IMR-90 (cell line): ENCODE measurements at regions not wholly inside any gene's neighbourhood (a gene's known extent, or its start where the extent isn't known, plus 50 kb on each side); places are given as distances from the start of the nearest gene placed in this dataset.

ENCODE experiments used
- ATAC-seq: fragments of 200-7000 bp; cut with Tn5 transposase; 2 replicates; pipeline ENCODE4 v1.9.1; 2020; ENCODE audit warnings: low read depth, mild to moderate bottlenecking, moderate library complexity
- BruUV-seq: library from RNA; stranded (reverse); fragments of 400-500 nt; replicated peaks from 2 replicates; lab custom pipeline; 2021; lab: Mats Ljungman, UMichigan
- CTCF ChIA-PET: fragments of 300-600 bp; formaldehyde crosslinking; extraction: SDS; loops from one replicate; lab custom pipeline; 2021; ENCODE audit warnings: antibody characterized with exemption; lab: Yijun Ruan, JAX
- POLR2A ChIA-PET: fragments of 300-600 bp; sonication (Branson Sonifier 250); formaldehyde crosslinking; loops from one replicate; lab custom pipeline; 2022; ENCODE audit warnings: antibody characterized with exemption; ENCODE audit not compliant: unreplicated experiment; lab: Charles Lee
- DNase-seq: peaks from one replicate; pipeline ENCODE4 v3.0.0; 2013
- H2AFZ ChIP-seq: replicated peaks from 2 replicates; pipeline ENCODE3; 2013; ENCODE audit warnings: low read length, mild to moderate bottlenecking; ENCODE audit not compliant: poor library complexity
- H2AK5ac ChIP-seq: 2 replicates; pipeline ENCODE4 v1.6.1; 2013; ENCODE audit warnings: low read depth, low read length, inconsistent platforms
- H2AK9ac ChIP-seq: replicated peaks from 2 replicates; pipeline ENCODE3; 2013; ENCODE audit warnings: mild to moderate bottlenecking, low read depth, low read length, moderate library complexity; ENCODE audit not compliant: poor library complexity
- H2BK120ac ChIP-seq: 2 replicates; pipeline ENCODE4 v1.6.1; 2013; ENCODE audit warnings: low read depth, low read length, inconsistent platforms
- H2BK15ac ChIP-seq: 3 replicates; pipeline ENCODE4 v1.6.1; 2013; ENCODE audit warnings: low read depth, low read length, inconsistent platforms
- H2BK20ac ChIP-seq: 2 replicates; pipeline ENCODE4 v1.6.1; 2013; ENCODE audit warnings: low read depth, mild to moderate bottlenecking, inconsistent platforms, low read length, moderate library complexity
- H2BK5ac ChIP-seq: 2 replicates; pipeline ENCODE4 v1.6.1; 2013; ENCODE audit warnings: mild to moderate bottlenecking, low read depth, low read length, inconsistent platforms; ENCODE audit not compliant: poor library complexity, severe bottlenecking
- H3K14ac ChIP-seq: replicated peaks from 2 replicates; pipeline ENCODE4 v1.6.1; 2013; ENCODE audit warnings: low read depth, low read length, inconsistent platforms
- H3K18ac ChIP-seq: 2 replicates; pipeline ENCODE4 v1.6.1; 2013; ENCODE audit warnings: low read depth, low read length, control low read depth
- H3K23ac ChIP-seq: 2 replicates; pipeline ENCODE4 v1.6.1; 2013; ENCODE audit warnings: low read depth, low read length, inconsistent platforms
- H3K27ac ChIP-seq: 2 replicates; pipeline ENCODE4 v1.5.1; 2013; ENCODE audit warnings: mild to moderate bottlenecking, control low read depth, low read length; ENCODE audit not compliant: insufficient read depth
- H3K27me3 ChIP-seq: 2 replicates; pipeline ENCODE4 v1.6.1; 2013; ENCODE audit warnings: low read length; ENCODE audit not compliant: control insufficient read depth, insufficient read depth
- H3K36me3 ChIP-seq: 2 replicates; pipeline ENCODE4 v1.6.1; 2013; ENCODE audit warnings: low read length, mixed read lengths; ENCODE audit not compliant: control insufficient read depth, insufficient read depth
- H3K4ac ChIP-seq: 2 replicates; pipeline ENCODE4 v1.6.1; 2013; ENCODE audit warnings: low read depth, low read length, inconsistent platforms
- H3K4me1 ChIP-seq: 2 replicates; pipeline ENCODE4 v1.6.1; 2013; ENCODE audit warnings: low read length, mixed read lengths; ENCODE audit not compliant: control insufficient read depth, insufficient read depth
- H3K4me2 ChIP-seq: 2 replicates; pipeline ENCODE4 v1.6.1; 2013; ENCODE audit warnings: low read depth, mild to moderate bottlenecking, control low read depth, low read length, moderate library complexity
- H3K4me3 ChIP-seq: 2 replicates; pipeline ENCODE4 v1.5.1; 2013; ENCODE audit warnings: low read depth, mild to moderate bottlenecking, control low read depth, low read length, moderate library complexity; ENCODE audit not compliant: insufficient read depth
- H3K56ac ChIP-seq: 2 replicates; pipeline ENCODE4 v1.6.1; 2013; ENCODE audit warnings: low read length, inconsistent platforms; ENCODE audit not compliant: insufficient read depth; ENCODE audit errors: extremely low read depth
- H3K79me1 ChIP-seq, 2 experiments: 2 replicates each; pipeline ENCODE4 v1.6.1; 2013; ENCODE audit warnings: low read length in 2 of 2, inconsistent platforms in 1 of 2, low read depth in 1 of 2
- H3K9ac ChIP-seq: 2 replicates; pipeline ENCODE4 v1.6.1; 2013; ENCODE audit warnings: low read depth, low read length, control low read depth
- H3K9me1 ChIP-seq: 2 replicates; pipeline ENCODE4 v1.6.1; 2013; ENCODE audit warnings: low read length, inconsistent platforms; ENCODE audit not compliant: insufficient read depth
- H3K9me3 ChIP-seq: 2 replicates; pipeline ENCODE4 v1.6.1; 2013; ENCODE audit warnings: low read length; ENCODE audit not compliant: control insufficient read depth, insufficient read depth
- H4K20me1 ChIP-seq: 2 replicates; pipeline ENCODE4 v1.6.1; 2013; ENCODE audit warnings: low read length, inconsistent platforms; ENCODE audit not compliant: insufficient read depth
- H4K5ac ChIP-seq: 2 replicates; pipeline ENCODE4 v1.6.1; 2013; ENCODE audit warnings: mild to moderate bottlenecking, low read depth, low read length, control low read depth
- H4K8ac ChIP-seq, 2 experiments: 2 replicates each; pipeline ENCODE4 v1.6.1; 2013; ENCODE audit warnings: low read depth in 2 of 2, low read length in 2 of 2, control low read depth in 1 of 2, inconsistent platforms in 1 of 2
- H4K91ac ChIP-seq: 2 replicates; pipeline ENCODE4 v1.6.1; 2013; ENCODE audit warnings: low read depth, low read length, inconsistent platforms; ENCODE audit not compliant: insufficient read depth
- BHLHE40 ChIP-seq: fragments of 150-350 bp; IDR thresholded peaks from 2 replicates; pipeline ENCODE4 v1.6.1; 2016; ENCODE audit warnings: mild to moderate bottlenecking, low read depth, low read length
- CEBPB ChIP-seq: IDR thresholded peaks from 2 replicates; pipeline ENCODE4 v1.6.1; 2012; ENCODE audit warnings: low read depth, low read length, improper control_type of control experiment
- CHD1 ChIP-seq: IDR thresholded peaks from 2 replicates; pipeline ENCODE4 v1.6.1; 2012; ENCODE audit warnings: low read depth, low read length, improper control_type of control experiment
- FOS ChIP-seq: fragments of 150-350 bp; IDR thresholded peaks from 2 replicates; pipeline ENCODE4 v1.6.1; 2016; ENCODE audit warnings: low read depth, low read length
- MAFK ChIP-seq: IDR thresholded peaks from 2 replicates; pipeline ENCODE4 v1.6.1; 2012; ENCODE audit warnings: low read depth, low read length, improper control_type of control experiment
- MAZ ChIP-seq: IDR thresholded peaks from 2 replicates; pipeline ENCODE4 v1.6.1; 2012; ENCODE audit warnings: low read depth, mild to moderate bottlenecking, low read length, improper control_type of control experiment, moderate library complexity, borderline replicate concordance
- MXI1 ChIP-seq: IDR thresholded peaks from 2 replicates; pipeline ENCODE4 v1.6.1; 2012; ENCODE audit warnings: low read depth, mild to moderate bottlenecking, low read length, moderate library complexity, borderline replicate concordance
- NFE2L2 ChIP-seq: fragments of 150-350 bp; IDR thresholded peaks from 2 replicates; pipeline ENCODE4 v1.6.1; 2016; ENCODE audit warnings: low read depth, mild to moderate bottlenecking, low read length
- POLR2A ChIP-seq: IDR thresholded peaks from 2 replicates; pipeline ENCODE4 v1.6.1; 2012; ENCODE audit warnings: mild to moderate bottlenecking, low read depth, low read length
- RAD21 ChIP-seq: IDR thresholded peaks from 2 replicates; pipeline ENCODE4 v1.6.1; 2012; ENCODE audit warnings: low read length, improper control_type of control experiment
- RCOR1 ChIP-seq: IDR thresholded peaks from 2 replicates; pipeline ENCODE4 v1.6.1; 2012; ENCODE audit warnings: mild to moderate bottlenecking, low read length, improper control_type of control experiment; ENCODE audit not compliant: insufficient replicate concordance
- RFX5 ChIP-seq: IDR thresholded peaks from 2 replicates; pipeline ENCODE4 v1.8.0; 2012; ENCODE audit warnings: low read depth, mild to moderate bottlenecking, low read length, moderate library complexity
- SMC3 ChIP-seq: fragments of 150-350 bp; IDR thresholded peaks from 2 replicates; pipeline ENCODE4 v1.6.1; 2016; ENCODE audit warnings: low read depth, mild to moderate bottlenecking, antibody characterized with exemption, low read length, moderate library complexity
- USF2 ChIP-seq: fragments of 150-350 bp; IDR thresholded peaks from 2 replicates; pipeline ENCODE4 v1.6.1; 2017; ENCODE audit warnings: mild to moderate bottlenecking, antibody characterized with exemption, low read length, low read depth
- WGBS, 2 experiments: methylation state at CpG; one replicate each; pipeline versions ENCODE4 v1.1.5 to v1.1.7; 2013; ENCODE audit warnings: missing lambda C conversion rate in 2 of 2; ENCODE audit not compliant: insufficient read length in 1 of 2; ENCODE audit errors: extremely low coverage in 2 of 2; 5-methylcytosine and 5-hydroxymethylcytosine counted together
- dilution Hi-C: fragments of 300-500 bp; cut with HindIII; formaldehyde crosslinking; loops from one replicate; pipeline ENCODE4 v1.14.3; 2018; ENCODE audit warnings: low sequenced_read_pairs; ENCODE audit not compliant: unreplicated experiment
- in situ Hi-C: fragments of 300-500 bp; cut with MboI; formaldehyde crosslinking; loops from 3 replicates; pipeline ENCODE4 v1.14.3; 2019; ENCODE audit warnings: low sequenced_read_pairs, inconsistent platforms, mixed read lengths
- intact Hi-C: fragments of 100-400 bp; cut with micrococcal nuclease; formaldehyde crosslinking; loops from 2 replicates; pipeline ENCODE4 v1.10.0; 2022
- TF ChIP-seq, protein P1 (sequence below): conservative IDR thresholded peaks from 2 replicates; pipeline ENCODE4 v1.5.1; 2012; ENCODE audit warnings: mild to moderate bottlenecking, low read depth, low read length, improper control_type of control experiment
- TF ChIP-seq, protein P2 (sequence below): fragments of 150-350 bp; IDR thresholded peaks from 2 replicates; pipeline ENCODE4 v1.6.1; 2016; ENCODE audit warnings: low read depth, mild to moderate bottlenecking, low read length, moderate library complexity, borderline replicate concordance

- Histone ChIP-seq H3K4me3 (no peak overlapping the region), H3K23ac (no peak overlapping the region), H2AK5ac (no peak overlapping the region), H2BK120ac (no peak overlapping the region), H3K9me1 (no peaks in the 10 kb centered on the region), H2BK20ac (no peak overlapping the region), H3K4me1 (no peaks in the 10 kb centered on the region), H2AK9ac (no peak overlapping the region), H3K9me3 (no peaks in the 10 kb centered on the region), H3K4ac (no peak overlapping the region), H3K4me2 (peak overlapping the region; percentile 54; the same call in 1 of the 2 replicates), H2BK15ac (no peak overlapping the region), H3K9ac (no peak overlapping the region), H3K14ac (no peak overlapping the region), H3K18ac (no peak overlapping the region), H3K27me3 (no peaks in the 10 kb centered on the region), H4K91ac (no peak overlapping the region), H3K36me3 (no peaks in the 10 kb centered on the region), H3K79me1 (no peaks in the 10 kb centered on the region), H2AFZ (no peak overlapping the region), H3K27ac (no peak overlapping the region), H4K20me1 (no peaks in the 10 kb centered on the region), H3K56ac (no peak overlapping the region), H2BK5ac (no peak overlapping the region), H4K5ac (no peak overlapping the region), H4K8ac (no peak overlapping the region)
- ATAC-seq (peak; percentile 35; the same call in 1 of the 2 replicates), DNase-seq (no peak)
- no CpG with 5 or more reads among the region's 1 CpG for WGBS, 2 experiments
- in situ Hi-C loops (no loop called here), intact Hi-C loops (no loop called here), dilution Hi-C loops (no loop called here)
- CTCF ChIA-PET, result no interaction called here
- no TSS peak for BruUV-seq
- POLR2A ChIA-PET, result no interaction called here
- TF ChIP-seq MAFK (no peak), CHD1 (no peak), BHLHE40 (no peak), RCOR1 (no peak), CEBPB (no peak), MXI1 (no peak), MAZ (no peak), USF2 (no peak), RAD21 (no peak), SMC3 (no peak), NFE2L2 (no peak), RFX5 (no peak), FOS (no peak), POLR2A (no peak)
- TF ChIP-seq, protein P1, sequence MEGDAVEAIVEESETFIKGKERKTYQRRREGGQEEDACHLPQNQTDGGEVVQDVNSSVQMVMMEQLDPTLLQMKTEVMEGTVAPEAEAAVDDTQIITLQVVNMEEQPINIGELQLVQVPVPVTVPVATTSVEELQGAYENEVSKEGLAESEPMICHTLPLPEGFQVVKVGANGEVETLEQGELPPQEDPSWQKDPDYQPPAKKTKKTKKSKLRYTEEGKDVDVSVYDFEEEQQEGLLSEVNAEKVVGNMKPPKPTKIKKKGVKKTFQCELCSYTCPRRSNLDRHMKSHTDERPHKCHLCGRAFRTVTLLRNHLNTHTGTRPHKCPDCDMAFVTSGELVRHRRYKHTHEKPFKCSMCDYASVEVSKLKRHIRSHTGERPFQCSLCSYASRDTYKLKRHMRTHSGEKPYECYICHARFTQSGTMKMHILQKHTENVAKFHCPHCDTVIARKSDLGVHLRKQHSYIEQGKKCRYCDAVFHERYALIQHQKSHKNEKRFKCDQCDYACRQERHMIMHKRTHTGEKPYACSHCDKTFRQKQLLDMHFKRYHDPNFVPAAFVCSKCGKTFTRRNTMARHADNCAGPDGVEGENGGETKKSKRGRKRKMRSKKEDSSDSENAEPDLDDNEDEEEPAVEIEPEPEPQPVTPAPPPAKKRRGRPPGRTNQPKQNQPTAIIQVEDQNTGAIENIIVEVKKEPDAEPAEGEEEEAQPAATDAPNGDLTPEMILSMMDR, result no peak
- TF ChIP-seq, protein P2, sequence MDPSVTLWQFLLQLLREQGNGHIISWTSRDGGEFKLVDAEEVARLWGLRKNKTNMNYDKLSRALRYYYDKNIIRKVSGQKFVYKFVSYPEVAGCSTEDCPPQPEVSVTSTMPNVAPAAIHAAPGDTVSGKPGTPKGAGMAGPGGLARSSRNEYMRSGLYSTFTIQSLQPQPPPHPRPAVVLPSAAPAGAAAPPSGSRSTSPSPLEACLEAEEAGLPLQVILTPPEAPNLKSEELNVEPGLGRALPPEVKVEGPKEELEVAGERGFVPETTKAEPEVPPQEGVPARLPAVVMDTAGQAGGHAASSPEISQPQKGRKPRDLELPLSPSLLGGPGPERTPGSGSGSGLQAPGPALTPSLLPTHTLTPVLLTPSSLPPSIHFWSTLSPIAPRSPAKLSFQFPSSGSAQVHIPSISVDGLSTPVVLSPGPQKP, result no peak
Observed at GRCh38 chr5:27290172-27290571, 251.8 kb upstream of the CDH9 start.
